ENCODE measurements at regions not wholly inside any gene's neighbourhood (a gene's known extent, or its start where the extent isn't known, plus 50 kb on each side); places are given as distances from the start of the nearest gene placed in this dataset.

GRCh38 chr16:5801396-5801795 lies 703.8 kb upstream of the EEF2KMT start:
- Histone ChIP-seq H3K4me1 (ENCODE audit: insufficient read depth, low read length, poor library complexity, severe bottlenecking) (no peaks in the 10 kb centered on the region), H3K36me3 (ENCODE audit: insufficient read depth, low read length) (no peaks in the 10 kb centered on the region), H3K9me2 (ENCODE audit: insufficient read depth, low read length) (no peaks in the 10 kb centered on the region), H4K20me1 (ENCODE audit: insufficient read depth, low read length) (no peaks in the 10 kb centered on the region), H3K27ac (ENCODE audit: low read depth, low read length, poor library complexity, severe bottlenecking) (no peak overlapping the region), H3K4me3 (ENCODE audit: low read depth, low read length, poor library complexity, severe bottlenecking) (no peak overlapping the region), H3K4me2 (ENCODE audit: low read length) (no peak overlapping the region), H2AFZ (ENCODE audit: low read length) (no peak overlapping the region), H3K9me3 (ENCODE audit: low read length) (no peaks in the 10 kb centered on the region), H3K79me2 (ENCODE audit: insufficient read depth, low read depth, low read length) (no peaks in the 10 kb centered on the region)
- POLR2A ChIA-PET: no interaction called here
- no peak for DNase-seq (ENCODE audit: low spot score)
- CTCF ChIA-PET (ENCODE audit: unreplicated experiment): no interaction called here
- intact Hi-C loops (cut with micrococcal nuclease; ENCODE audit: unreplicated experiment): no loop called here
- TF ChIP-seq EZH2phosphoT487 (IDR thresholded peaks at IDR 0.05; ENCODE audit: borderline replicate concordance, low read depth, low read length) (no peak), CTCF (conservative IDR thresholded peaks at IDR 0.05; ENCODE audit: low read length) (no peak)
- no TSS peak for BruUV-seq (replicated peaks)

- Histone ChIP-seq H3K4me1 (ENCODE audit: insufficient read depth, low read length, poor library complexity, severe bottlenecking) (no peaks in the 10 kb centered on the region), H3K27ac (ENCODE audit: low read depth, low read length, poor library complexity, severe bottlenecking) (no peak overlapping the region), H2AFZ (ENCODE audit: low read length) (no peak overlapping the region), H4K20me1 (ENCODE audit: insufficient read depth, low read length) (no peaks in the 10 kb centered on the region), H3K4me3 (ENCODE audit: low read depth, low read length, poor library complexity, severe bottlenecking) (no peak overlapping the region), H3K9me3 (ENCODE audit: low read length) (no peaks in the 10 kb centered on the region), H3K79me2 (ENCODE audit: insufficient read depth, low read depth, low read length) (no peaks in the 10 kb centered on the region), H3K9me2 (ENCODE audit: insufficient read depth, low read length) (no peaks in the 10 kb centered on the region), H3K36me3 (ENCODE audit: insufficient read depth, low read length) (no peaks in the 10 kb centered on the region), H3K4me2 (ENCODE audit: low read length) (no peak overlapping the region)
- POLR2A ChIA-PET: interaction anchor here (0.6 kb wide), 1 partner anchor 582 kb away, joined by 3 read pairs; no protein-coding TSS in a partner anchor
- CTCF ChIA-PET (ENCODE audit: unreplicated experiment): no interaction called here
- intact Hi-C loops (cut with micrococcal nuclease; ENCODE audit: unreplicated experiment): no loop called here
- BruUV-seq (replicated peaks): no TSS peak
- no peak for DNase-seq (ENCODE audit: low spot score)
- TF ChIP-seq CTCF (conservative IDR thresholded peaks at IDR 0.05; ENCODE audit: low read length) (no peak), EZH2phosphoT487 (IDR thresholded peaks at IDR 0.05; ENCODE audit: borderline replicate concordance, low read depth, low read length) (no peak)
Observed at GRCh38 chr16:5793556-5793955, 696.0 kb upstream of the EEF2KMT start.

- Histone ChIP-seq H3K36me3 (ENCODE audit: insufficient read depth, low read length) (no peaks in the 10 kb centered on the region), H3K4me1 (ENCODE audit: insufficient read depth, low read length, poor library complexity, severe bottlenecking) (no peaks in the 10 kb centered on the region), H3K4me3 (ENCODE audit: low read depth, low read length, poor library complexity, severe bottlenecking) (no peak overlapping the region), H2AFZ (ENCODE audit: low read length) (no peak overlapping the region), H3K9me2 (ENCODE audit: insufficient read depth, low read length) (no peaks in the 10 kb centered on the region), H3K79me2 (ENCODE audit: insufficient read depth, low read depth, low read length) (no peaks in the 10 kb centered on the region), H3K9me3 (ENCODE audit: low read length) (no peaks in the 10 kb centered on the region), H4K20me1 (ENCODE audit: insufficient read depth, low read length) (no peaks in the 10 kb centered on the region), H3K27ac (ENCODE audit: low read depth, low read length, poor library complexity, severe bottlenecking) (no peak overlapping the region), H3K4me2 (ENCODE audit: low read length) (no peak overlapping the region)
- ChIA-PET CTCF (ENCODE audit: unreplicated experiment) (no interaction called here), POLR2A (no interaction called here)
- BruUV-seq (replicated peaks): no TSS peak
- intact Hi-C loops (cut with micrococcal nuclease; ENCODE audit: unreplicated experiment): no loop called here
- no peak for DNase-seq (ENCODE audit: low spot score)
- TF ChIP-seq EZH2phosphoT487 (IDR thresholded peaks at IDR 0.05; ENCODE audit: borderline replicate concordance, low read depth, low read length) (no peak), CTCF (conservative IDR thresholded peaks at IDR 0.05; ENCODE audit: low read length) (no peak)
Observed at GRCh38 chr16:5791011-5791657, 693.5 kb upstream of the EEF2KMT start.
